NCI-H345 (cell line): ENCODE measurements at regions not wholly inside any gene's neighbourhood (a gene's known extent, or its start where the extent isn't known, plus 50 kb on each side); places are given as distances from the start of the nearest gene placed in this dataset.
"Not testable (repeated sequence)": the region's sequence is repeated elsewhere in the genome, so short reads cannot be mapped to it uniquely, and the experiment has no call there.

Experiments
- DNase-seq: peaks from one replicate; lab custom pipeline; 2025; lab: John Stamatoyannopoulos, UW

GRCh38 chr15:95742836-95743235 is 587.7 kb upstream of the NR2F2 start:
- DNase-seq: no peak

GRCh38 chr15:95757171-95757570 is 573.3 kb upstream of the NR2F2 start:
- no peak for DNase-seq

GRCh38 chr15:95758451-95758850 is 572.0 kb upstream of the NR2F2 start:
- no peak for DNase-seq

GRCh38 chr15:95758851-95759250 is 571.6 kb upstream of the NR2F2 start:
- DNase-seq: no peak

- DNase-seq: no peak
Measured at GRCh38 chr15:95760508-95760907, 570.0 kb upstream of the NR2F2 start.

- DNase-seq: no peak
Measured at GRCh38 chr15:95761501-95762165, 568.9 kb upstream of the NR2F2 start.

- DNase-seq: no peak
Measured at GRCh38 chr15:95763426-95763825, 567.1 kb upstream of the NR2F2 start.

- no peak for DNase-seq
Measured at GRCh38 chr15:95765161-95765560, 565.3 kb upstream of the NR2F2 start.

- DNase-seq: no peak
Measured at GRCh38 chr15:95770196-95770595, 560.3 kb upstream of the NR2F2 start.

- no peak for DNase-seq
Measured at GRCh38 chr15:95772982-95773381, 557.5 kb upstream of the NR2F2 start.

- no peak for DNase-seq
Measured at GRCh38 chr15:95784508-95784907, 546.0 kb upstream of the NR2F2 start.

- not testable (repeated sequence) for DNase-seq
Measured at GRCh38 chr15:95785276-95785675, 545.2 kb upstream of the NR2F2 start.

- no peak for DNase-seq
Measured at GRCh38 chr15:95793231-95793630, 537.3 kb upstream of the NR2F2 start.

GRCh38 chr15:95795386-95795785 is 535.1 kb upstream of the NR2F2 start:
- DNase-seq: no peak

GRCh38 chr15:95799286-95800200 is 531.0 kb upstream of the NR2F2 start:
- DNase-seq: no peak

- DNase-seq: no peak
Measured at GRCh38 chr15:95804484-95804883, 526.0 kb upstream of the NR2F2 start.

GRCh38 chr15:95812491-95812890 is 518.0 kb upstream of the NR2F2 start:
- DNase-seq: no peak

GRCh38 chr15:95814908-95815307 is 515.6 kb upstream of the NR2F2 start:
- DNase-seq: no peak

GRCh38 chr15:95816591-95816990 is 513.9 kb upstream of the NR2F2 start:
- no peak for DNase-seq

GRCh38 chr15:95822961-95823360 is 507.5 kb upstream of the NR2F2 start:
- DNase-seq: no peak

- DNase-seq: peak; percentile 55
Measured at GRCh38 chr15:95825208-95825607, 505.3 kb upstream of the NR2F2 start.

- peak; percentile 87 for DNase-seq
Measured at GRCh38 chr15:95825671-95826411, 504.7 kb upstream of the NR2F2 start.
